GM19023 (cell line): ENCODE measurements at regions not wholly inside any gene's neighbourhood (a gene's known extent, or its start where the extent isn't known, plus 50 kb on each side); places are given as distances from the start of the nearest gene placed in this dataset.

Experiments used
- ATAC-seq: cut with Tn5 transposase; IDR thresholded peaks from one replicate; pipeline ENCODE4 v1.9.1; 2021; ENCODE audit warnings: mild to moderate bottlenecking, moderate library complexity; ENCODE audit not compliant: unreplicated experiment

- no peak for ATAC-seq
These were observed 598.2 kb upstream of the SYT4 start for GRCh38 chr18:43875511-43875910.

- ATAC-seq = no peak
These were observed 599.0 kb upstream of the SYT4 start for GRCh38 chr18:43876286-43876685.

GRCh38 chr18:43876748-43877147 lies 599.5 kb upstream of the SYT4 start:
- ATAC-seq = no peak

- ATAC-seq = no peak
These were observed 600.5 kb upstream of the SYT4 start for GRCh38 chr18:43877616-43878321.

- no peak for ATAC-seq
These were observed 602.1 kb upstream of the SYT4 start for GRCh38 chr18:43879415-43879814.

- no peak for ATAC-seq
These were observed 605.2 kb upstream of the SYT4 start for GRCh38 chr18:43882358-43883055.

- ATAC-seq = no peak
These were observed 606.6 kb upstream of the SYT4 start for GRCh38 chr18:43883886-43884285.

GRCh38 chr18:43886341-43886740 lies 609.1 kb upstream of the SYT4 start:
- ATAC-seq = no peak

- ATAC-seq = no peak
These were observed 610.2 kb upstream of the SYT4 start for GRCh38 chr18:43887491-43887890.

GRCh38 chr18:43888598-43888997 lies 611.3 kb upstream of the SYT4 start:
- no peak for ATAC-seq

GRCh38 chr18:43893001-43893637 lies 615.8 kb upstream of the SYT4 start:
- ATAC-seq = no peak

GRCh38 chr18:43904209-43904837 lies 627.0 kb upstream of the SYT4 start:
- no peak for ATAC-seq

- ATAC-seq = no peak
These were observed 636.7 kb upstream of the SYT4 start for GRCh38 chr18:43914018-43914417.

GRCh38 chr18:43916984-43917383 lies 639.7 kb upstream of the SYT4 start:
- ATAC-seq = no peak

- ATAC-seq = no peak
These were observed 640.2 kb upstream of the SYT4 start for GRCh38 chr18:43917520-43917919.

GRCh38 chr18:43919551-43919950 lies 642.3 kb upstream of the SYT4 start:
- ATAC-seq = no peak

- no peak for ATAC-seq
These were observed 654.1 kb upstream of the SYT4 start for GRCh38 chr18:43931439-43931838.

GRCh38 chr18:43932140-43932539 lies 654.9 kb upstream of the SYT4 start:
- ATAC-seq = no peak

- no peak for ATAC-seq
These were observed 655.9 kb upstream of the SYT4 start for GRCh38 chr18:43933177-43933576.

GRCh38 chr18:43934322-43934721 lies 657.0 kb upstream of the SYT4 start:
- ATAC-seq = no peak

- ATAC-seq = no peak
These were observed 657.6 kb upstream of the SYT4 start for GRCh38 chr18:43934781-43935471.
